HL-60 (cell line): ENCODE measurements at regions not wholly inside any gene's neighbourhood (a gene's known extent, or its start where the extent isn't known, plus 50 kb on each side); places are given as distances from the start of the nearest gene placed in this dataset.

Experiments
- DNase-seq, 2 experiments: peaks; one replicate each; pipeline ENCODE4 v3.0.0-alpha.2; 2010 to 2020; ENCODE audit warnings: low read depth in 1 of 2, low spot score in 1 of 2
- H3K27ac ChIP-seq: fragments of 250-450 bp; sonication (Bioruptor Pico); replicated peaks from 2 replicates; pipeline ENCODE4 v1.5.1; 2020; ENCODE audit warnings: mild to moderate bottlenecking, moderate library complexity
- H3K27me3 ChIP-seq: fragments of 250-450 bp; sonication (Bioruptor Pico); 2 replicates; pipeline ENCODE4 v1.5.1; 2021; ENCODE audit warnings: mild to moderate bottlenecking, moderate library complexity; ENCODE audit not compliant: insufficient read depth, poor library complexity, severe bottlenecking
- H3K4me3 ChIP-seq: replicated peaks from 2 replicates; pipeline ENCODE4 v1.5.1; 2011; ENCODE audit warnings: mild to moderate bottlenecking, control low read depth, low read length; ENCODE audit not compliant: insufficient read depth
- GABPA ChIP-seq: IDR thresholded peaks from 2 replicates; pipeline ENCODE4 v1.6.1; 2012; ENCODE audit warnings: low read depth
- POLR2AphosphoS5 ChIP-seq: IDR thresholded peaks from 2 replicates; pipeline ENCODE4 v1.6.1; 2012; ENCODE audit warnings: low read depth
- REST ChIP-seq: IDR thresholded peaks from 2 replicates; pipeline ENCODE4 v1.6.1; 2012; ENCODE audit warnings: low read depth; ENCODE audit not compliant: insufficient replicate concordance
- SPI1 ChIP-seq: IDR thresholded peaks from 2 replicates; pipeline ENCODE4 v1.6.1; 2012; ENCODE audit warnings: low read depth, mild to moderate bottlenecking, borderline replicate concordance
- TF ChIP-seq, protein P1 (sequence below): IDR thresholded peaks from one replicate; pipeline ENCODE4 v1.5.1; 2011; ENCODE audit warnings: low read length, control low read depth, inconsistent platforms; ENCODE audit not compliant: insufficient read depth

DNA sequence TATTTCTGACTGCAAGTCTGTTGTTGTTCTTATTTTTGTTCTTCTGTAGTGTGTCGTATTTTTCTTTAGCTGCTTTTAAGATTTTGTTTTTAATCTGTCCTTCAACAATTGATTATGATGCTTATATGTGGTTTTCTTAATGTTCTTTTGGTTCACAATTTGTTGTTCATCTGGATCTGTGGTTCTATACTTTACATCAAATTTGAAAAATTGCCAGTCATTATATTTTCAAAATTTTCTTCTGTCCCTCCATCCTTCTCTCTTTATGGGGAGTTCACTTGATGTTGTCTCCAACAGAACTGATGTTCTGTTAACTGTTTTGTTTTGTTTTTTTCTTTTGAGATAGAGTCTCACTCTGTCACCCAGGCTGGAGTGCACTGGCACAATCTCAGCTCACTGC is 378.5 kb upstream of the CD180 start:
- no peak for TF ChIP-seq POLR2AphosphoS5
- TF ChIP-seq, protein P1, sequence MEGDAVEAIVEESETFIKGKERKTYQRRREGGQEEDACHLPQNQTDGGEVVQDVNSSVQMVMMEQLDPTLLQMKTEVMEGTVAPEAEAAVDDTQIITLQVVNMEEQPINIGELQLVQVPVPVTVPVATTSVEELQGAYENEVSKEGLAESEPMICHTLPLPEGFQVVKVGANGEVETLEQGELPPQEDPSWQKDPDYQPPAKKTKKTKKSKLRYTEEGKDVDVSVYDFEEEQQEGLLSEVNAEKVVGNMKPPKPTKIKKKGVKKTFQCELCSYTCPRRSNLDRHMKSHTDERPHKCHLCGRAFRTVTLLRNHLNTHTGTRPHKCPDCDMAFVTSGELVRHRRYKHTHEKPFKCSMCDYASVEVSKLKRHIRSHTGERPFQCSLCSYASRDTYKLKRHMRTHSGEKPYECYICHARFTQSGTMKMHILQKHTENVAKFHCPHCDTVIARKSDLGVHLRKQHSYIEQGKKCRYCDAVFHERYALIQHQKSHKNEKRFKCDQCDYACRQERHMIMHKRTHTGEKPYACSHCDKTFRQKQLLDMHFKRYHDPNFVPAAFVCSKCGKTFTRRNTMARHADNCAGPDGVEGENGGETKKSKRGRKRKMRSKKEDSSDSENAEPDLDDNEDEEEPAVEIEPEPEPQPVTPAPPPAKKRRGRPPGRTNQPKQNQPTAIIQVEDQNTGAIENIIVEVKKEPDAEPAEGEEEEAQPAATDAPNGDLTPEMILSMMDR: no peak
- TF ChIP-seq GABPA: no peak
- no peak for TF ChIP-seq SPI1
- no peak for TF ChIP-seq REST
- no peak for DNase-seq
- Histone ChIP-seq H3K4me3 (no peak overlapping the region), H3K27me3 (no peaks in the 10 kb centered on the region), H3K27ac (no peak overlapping the region)

- no peak for DNase-seq
- no peak overlapping the region for H3K4me3 ChIP-seq
- no peak overlapping the region for H3K27ac ChIP-seq
- no peaks in the 10 kb centered on the region for H3K27me3 ChIP-seq
- no peak for TF ChIP-seq GABPA
- TF ChIP-seq REST: no peak
- TF ChIP-seq, protein P1: no peak
- no peak for TF ChIP-seq SPI1
- TF ChIP-seq POLR2AphosphoS5: no peak
Measured at GRCh38 chr5:67561151-67561932, 364.7 kb upstream of the CD180 start.

DNA sequence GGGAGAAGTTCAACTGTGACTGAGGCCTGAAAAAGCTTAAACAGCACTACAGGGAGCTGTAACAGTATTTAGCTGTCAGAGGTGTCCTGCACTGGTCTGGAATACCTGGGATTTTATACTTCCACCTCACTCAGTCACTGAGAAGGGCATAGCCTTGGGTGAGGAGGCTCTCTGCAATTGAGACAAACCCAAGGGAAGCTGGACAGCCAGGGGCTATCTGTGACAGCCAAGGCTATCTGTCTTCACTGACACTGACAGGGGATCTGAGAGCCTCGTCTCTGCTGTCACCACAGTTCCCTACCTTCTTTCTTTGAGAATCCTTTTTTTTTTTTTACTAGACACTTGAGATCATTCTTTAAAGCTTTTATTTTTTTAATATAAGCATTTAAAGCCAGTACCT is 356.2 kb upstream of the CD180 start:
- no peaks in the 10 kb centered on the region for H3K27me3 ChIP-seq
- no peak for DNase-seq
- H3K4me3 ChIP-seq: no peak overlapping the region
- no peak for TF ChIP-seq SPI1
- TF ChIP-seq POLR2AphosphoS5: no peak
- TF ChIP-seq GABPA: no peak
- no peak for TF ChIP-seq REST
- TF ChIP-seq, protein P1: no peak
- no peak overlapping the region for H3K27ac ChIP-seq
